ENCODE measurements at regions not wholly inside any gene's neighbourhood (a gene's known extent, or its start where the extent isn't known, plus 50 kb on each side); places are given as distances from the start of the nearest gene placed in this dataset.

DNA sequence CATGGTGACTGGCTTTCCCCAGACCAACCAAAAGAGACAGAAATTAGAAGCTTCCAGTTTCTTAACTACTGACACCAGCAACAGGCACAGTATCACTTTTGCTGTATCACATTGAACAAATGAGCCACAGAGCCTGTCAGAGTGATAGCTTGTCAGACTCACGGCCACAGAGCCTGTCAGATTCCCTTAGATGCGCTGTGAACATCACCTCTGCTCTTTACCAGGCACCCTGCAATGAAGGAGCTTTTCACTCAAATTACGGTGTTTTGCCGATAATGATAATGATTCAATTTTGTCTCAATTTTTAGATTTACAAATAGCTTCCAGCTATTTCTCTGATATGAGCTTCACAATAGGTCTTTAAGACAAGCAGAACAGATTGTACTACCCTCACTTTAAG is 107.9 kb upstream of the GNG12 start:
- DNase-seq (ENCODE audit: low spot score) (no peak), ATAC-seq (ENCODE audit: low FRiP score) (no peak)
- TF ChIP-seq, protein P1, sequence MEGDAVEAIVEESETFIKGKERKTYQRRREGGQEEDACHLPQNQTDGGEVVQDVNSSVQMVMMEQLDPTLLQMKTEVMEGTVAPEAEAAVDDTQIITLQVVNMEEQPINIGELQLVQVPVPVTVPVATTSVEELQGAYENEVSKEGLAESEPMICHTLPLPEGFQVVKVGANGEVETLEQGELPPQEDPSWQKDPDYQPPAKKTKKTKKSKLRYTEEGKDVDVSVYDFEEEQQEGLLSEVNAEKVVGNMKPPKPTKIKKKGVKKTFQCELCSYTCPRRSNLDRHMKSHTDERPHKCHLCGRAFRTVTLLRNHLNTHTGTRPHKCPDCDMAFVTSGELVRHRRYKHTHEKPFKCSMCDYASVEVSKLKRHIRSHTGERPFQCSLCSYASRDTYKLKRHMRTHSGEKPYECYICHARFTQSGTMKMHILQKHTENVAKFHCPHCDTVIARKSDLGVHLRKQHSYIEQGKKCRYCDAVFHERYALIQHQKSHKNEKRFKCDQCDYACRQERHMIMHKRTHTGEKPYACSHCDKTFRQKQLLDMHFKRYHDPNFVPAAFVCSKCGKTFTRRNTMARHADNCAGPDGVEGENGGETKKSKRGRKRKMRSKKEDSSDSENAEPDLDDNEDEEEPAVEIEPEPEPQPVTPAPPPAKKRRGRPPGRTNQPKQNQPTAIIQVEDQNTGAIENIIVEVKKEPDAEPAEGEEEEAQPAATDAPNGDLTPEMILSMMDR (IDR thresholded peaks at IDR 0.05), result no peak

DNA sequence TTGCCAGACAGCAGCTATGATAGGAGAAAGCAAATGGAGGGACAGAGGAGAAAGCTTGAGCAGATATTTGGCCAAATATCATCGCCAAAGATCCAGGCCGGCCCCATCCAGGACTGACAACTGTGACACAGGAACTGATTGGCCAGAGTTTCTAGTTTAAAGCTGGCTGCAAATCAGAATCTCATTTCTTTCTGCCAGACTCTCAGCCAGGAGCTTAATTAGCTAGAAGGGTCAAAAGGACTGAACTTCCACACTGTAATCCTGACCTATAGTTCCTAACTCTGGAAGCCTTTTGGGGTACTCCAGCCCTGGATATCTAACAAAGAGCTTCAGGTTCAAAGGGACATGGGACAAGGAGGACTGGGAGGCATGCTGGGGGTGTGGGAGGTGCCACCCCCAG is 106.7 kb upstream of the GNG12 start:
- DNase-seq (ENCODE audit: low spot score) (no peak), ATAC-seq (ENCODE audit: low FRiP score) (no peak)
- TF ChIP-seq, protein P1 (IDR thresholded peaks at IDR 0.05), result no peak

DNA sequence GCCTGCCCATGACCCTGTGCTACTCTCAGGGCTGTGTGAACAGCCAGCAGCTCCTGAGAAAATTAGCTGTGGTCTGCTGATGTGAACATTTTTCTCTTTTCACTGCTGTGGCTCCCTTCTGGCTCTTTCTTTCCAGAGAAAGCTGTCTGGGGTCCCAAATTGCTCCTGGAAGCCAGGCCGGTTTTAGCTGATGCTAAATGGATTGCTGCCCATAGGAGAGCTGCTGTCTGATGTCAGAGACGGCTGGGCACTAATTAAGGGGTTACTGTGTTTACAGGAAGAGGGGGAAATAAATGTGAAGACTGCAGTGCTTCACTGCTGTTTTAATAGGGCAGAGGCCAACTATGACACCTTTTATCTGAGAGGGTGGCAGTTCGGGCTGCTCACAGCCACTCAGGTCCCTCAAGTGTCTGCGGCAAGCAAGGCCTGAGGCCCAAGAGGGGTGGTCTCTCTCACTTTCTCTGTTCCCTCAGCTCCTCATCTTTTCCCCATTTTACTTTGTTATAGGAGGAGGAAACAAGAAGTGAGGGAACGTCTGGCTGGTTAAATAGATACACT is 106.0 kb upstream of the GNG12 start:
- ATAC-seq (ENCODE audit: low FRiP score) (no peak), DNase-seq (ENCODE audit: low spot score) (no peak)
- TF ChIP-seq, protein P1 (IDR thresholded peaks at IDR 0.05), result no peak

DNA sequence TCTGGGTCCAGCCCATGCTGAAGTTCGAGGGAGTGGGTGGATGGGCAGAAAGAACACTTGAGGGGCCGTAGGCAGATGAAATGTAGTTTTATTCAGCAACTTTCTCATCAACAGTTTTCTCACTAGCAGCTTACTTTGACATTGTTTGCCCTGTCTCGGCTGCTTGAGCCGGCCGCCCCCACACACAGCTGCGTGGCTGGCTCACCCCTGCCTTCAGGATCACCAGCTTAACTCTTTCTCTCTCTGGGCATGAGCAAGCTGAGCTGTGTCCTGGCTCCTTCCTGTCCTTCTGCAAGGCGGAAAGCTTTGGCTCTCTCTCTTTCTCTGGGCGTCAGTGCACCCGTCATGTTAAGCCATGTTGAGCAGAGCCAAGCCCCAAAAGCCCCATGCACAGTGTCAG is 104.4 kb upstream of the GNG12 start:
- DNase-seq (ENCODE audit: low spot score), result no peak
- no peak for ATAC-seq (ENCODE audit: low FRiP score)
- TF ChIP-seq, protein P1 (IDR thresholded peaks at IDR 0.05), result no peak

DNA sequence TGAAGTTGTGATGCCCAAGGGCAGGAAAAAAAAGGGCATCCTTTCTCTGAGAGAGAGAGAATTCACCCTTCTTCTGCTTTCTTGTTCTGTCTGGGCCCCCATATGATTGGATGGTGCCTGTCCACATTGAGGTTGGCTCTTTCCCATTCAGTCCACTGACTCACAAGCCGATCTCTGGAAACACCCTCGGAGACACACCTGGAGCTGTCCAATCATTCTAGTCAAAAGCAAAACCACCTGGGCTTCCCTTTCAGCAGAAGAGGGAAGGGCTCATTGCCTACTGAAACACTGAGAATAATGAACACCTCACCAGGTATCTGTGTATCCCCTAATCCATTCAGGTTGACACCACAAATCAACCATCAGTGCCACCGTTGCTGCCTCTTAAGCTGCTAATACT is 103.7 kb upstream of the GNG12 start:
- no peak for DNase-seq (ENCODE audit: low spot score)
- ATAC-seq (ENCODE audit: low FRiP score), result no peak
- TF ChIP-seq, protein P1 (IDR thresholded peaks at IDR 0.05), result no peak

DNA sequence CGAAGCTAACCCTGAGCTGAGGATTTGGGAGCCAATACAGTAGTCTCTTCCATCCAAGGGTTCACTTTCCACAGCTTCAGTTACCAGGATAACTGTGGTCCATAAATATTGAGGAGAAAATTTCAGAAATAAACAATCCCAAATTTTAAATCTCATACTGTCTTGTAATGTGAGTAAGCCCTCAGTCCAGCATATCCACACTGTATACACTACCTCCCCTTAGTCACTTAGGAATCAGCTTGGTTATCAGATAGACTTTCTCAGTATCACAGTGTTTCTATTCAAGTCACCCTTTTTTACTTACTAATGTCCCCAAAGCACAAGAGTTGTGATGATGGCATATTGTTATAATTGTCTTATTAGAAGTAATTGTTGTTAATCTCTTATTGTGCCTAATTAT is 102.3 kb upstream of the GNG12 start:
- TF ChIP-seq, protein P1 (IDR thresholded peaks at IDR 0.05), result no peak
- no peak for ATAC-seq (ENCODE audit: low FRiP score)

DNA sequence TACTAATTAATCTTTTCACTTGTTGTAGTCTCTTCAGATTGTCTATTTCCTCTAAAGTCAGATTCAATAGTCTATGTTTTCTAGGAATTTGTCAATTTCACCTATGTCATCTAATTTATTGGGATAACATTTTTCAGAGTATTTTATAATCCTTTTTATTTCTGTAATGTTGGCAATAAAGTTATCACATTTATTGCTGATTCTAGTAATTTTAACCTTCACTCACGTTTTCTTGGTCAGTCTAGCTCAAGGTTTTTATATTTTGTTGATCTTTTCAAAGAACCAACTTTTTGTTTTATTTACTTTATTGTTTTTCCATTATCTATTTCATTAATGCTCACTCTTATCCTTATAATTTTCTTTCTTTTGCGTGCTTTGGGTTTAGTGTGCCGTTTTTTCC is 97.9 kb upstream of the GNG12 start:
- DNase-seq (ENCODE audit: low spot score) (no peak), ATAC-seq (ENCODE audit: low FRiP score) (no peak)
- TF ChIP-seq, protein P1 (IDR thresholded peaks at IDR 0.05), result no peak

More for the DNA sequence above, 102.3 kb upstream of the GNG12 start:
- DNase-seq (ENCODE audit: low spot score), result no peak

Data from omental fat pad (tissue), 3 donors.